GM13976 (cell line): ENCODE measurements at regions not wholly inside any gene's neighbourhood (a gene's known extent, or its start where the extent isn't known, plus 50 kb on each side); places are given as distances from the start of the nearest gene placed in this dataset.

Source experiments
- DNase-seq: peaks from one replicate; pipeline ENCODE4 v3.0.0; 2012; ENCODE audit warnings: low spot score
- CTCF ChIP-seq: IDR thresholded peaks from 2 replicates; pipeline ENCODE4 v1.5.1; 2012; ENCODE audit warnings: borderline replicate concordance, mild to moderate bottlenecking; ENCODE audit not compliant: insufficient read depth; ENCODE audit errors: extremely low read depth, missing control alignments, control extremely low read depth
- in situ Hi-C: fragments of 300-500 bp; cut with MboI; formaldehyde crosslinking; loops from one replicate; pipeline ENCODE4 v1.12.0; 2022; ENCODE audit warnings: low sequenced_read_pairs, mixed read lengths, inconsistent platforms; ENCODE audit not compliant: unreplicated experiment

DNA sequence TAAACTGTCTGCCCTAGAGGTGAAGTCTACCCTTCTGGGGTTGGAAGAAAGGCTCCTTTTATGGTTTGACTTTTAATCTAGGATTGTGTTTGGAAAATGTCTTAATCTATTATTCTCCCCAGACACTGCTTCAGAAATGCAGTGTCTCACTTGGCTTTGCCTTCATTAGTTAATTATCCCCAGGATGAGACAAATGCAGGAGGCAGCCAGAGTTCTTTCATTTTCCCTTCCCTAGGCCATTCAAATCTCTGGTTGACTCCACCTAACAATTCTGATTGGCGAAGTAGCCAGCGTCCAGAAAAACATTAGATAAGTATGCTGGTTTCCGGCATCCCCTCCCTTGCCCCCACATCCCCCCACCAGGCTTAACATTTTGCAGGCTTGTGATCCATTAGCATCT is 325.8 kb upstream of the PBX1 start:
- no peak for DNase-seq
- no peak for TF ChIP-seq CTCF
- in situ Hi-C loops = no loop called here

- in situ Hi-C loops = no loop called here
- no peak for TF ChIP-seq CTCF
- no peak for DNase-seq
Observed at GRCh38 chr1:164240081-164240480, 318.9 kb upstream of the PBX1 start.

- no peak for DNase-seq
- in situ Hi-C loops = no loop called here
- TF ChIP-seq CTCF = no peak
Observed at GRCh38 chr1:164250365-164250764, 308.6 kb upstream of the PBX1 start.

- DNase-seq = no peak
- in situ Hi-C loops = no loop called here
- TF ChIP-seq CTCF = no peak
Observed at GRCh38 chr1:164256456-164256855, 302.5 kb upstream of the PBX1 start.

- DNase-seq = no peak
- TF ChIP-seq CTCF = no peak
- in situ Hi-C loops = no loop called here
Observed at GRCh38 chr1:164261691-164262240, 297.2 kb upstream of the PBX1 start.

DNA sequence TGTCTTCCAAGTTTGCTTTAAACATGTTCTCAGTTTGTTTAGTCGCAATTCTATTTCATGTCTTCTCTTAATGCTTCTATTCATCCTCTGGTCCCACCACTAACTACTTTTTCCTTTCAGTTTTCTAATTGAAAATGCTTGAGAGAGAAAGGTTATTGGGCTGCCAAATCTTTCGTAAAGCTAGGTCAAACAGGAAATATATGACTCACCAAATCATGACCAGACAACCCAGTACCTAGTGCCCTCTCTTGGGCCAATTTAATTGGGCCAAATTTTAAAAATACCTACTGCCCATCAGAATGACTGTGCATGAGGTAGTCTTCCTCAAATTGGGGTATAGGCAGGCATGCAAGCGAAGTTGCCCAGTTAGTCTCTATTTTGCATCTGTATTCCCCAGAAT is 295.4 kb upstream of the PBX1 start:
- in situ Hi-C loops = no loop called here

More for the DNA sequence above, 295.4 kb upstream of the PBX1 start:
- TF ChIP-seq CTCF = no peak
- DNase-seq = no peak
